Tibial nerve (tissue), 4 donors: ENCODE measurements at regions not wholly inside any gene's neighbourhood (a gene's known extent, or its start where the extent isn't known, plus 50 kb on each side); places are given as distances from the start of the nearest gene placed in this dataset.

Experiments used
- DNase-seq, 2 donors: peaks; one replicate each; pipeline ENCODE4 v3.0.0-alpha.2; 2019; ENCODE audit warnings: low spot score in 2 of 2
- H3K27ac ChIP-seq, 4 donors: fragments of 200-600 bp; sonication (generic) in 3 of 4; one replicate each; pipeline ENCODE4 v1.5.1; 2017 to 2019; ENCODE audit warnings: mild to moderate bottlenecking in 1 of 4
- H3K27me3 ChIP-seq, 2 donors: fragments of 200-600 bp; sonication (generic) in 1 of 2; one replicate each; pipeline versions ENCODE4 v1.5.1 to v1.6.0; 2017 to 2019
- H3K36me3 ChIP-seq, 3 donors: fragments of 200-600 bp; sonication (generic); one replicate each; pipeline ENCODE4 v1.5.1; 2018 to 2019
- H3K4me1 ChIP-seq, 4 donors: fragments of 200-600 bp; sonication (generic) in 3 of 4; one replicate each; pipeline ENCODE4 v1.5.1; 2017 to 2019
- H3K4me3 ChIP-seq, 4 donors: fragments of 200-600 bp; sonication (generic) in 3 of 4; one replicate each; pipeline ENCODE4 v1.5.1; 2017 to 2019; ENCODE audit warnings: mild to moderate bottlenecking in 1 of 4, moderate library complexity in 1 of 4
- H3K9me3 ChIP-seq, 4 donors: fragments of 200-600 bp; sonication (generic) in 3 of 4; one replicate each; pipeline ENCODE4 v1.5.1; 2017 to 2019
- CTCF ChIP-seq, 5 experiments: fragments of 200-600 bp in 3 of 5; fragments of 450-650 bp in 2 of 5; sonication (generic) in 3 of 5; IDR thresholded peaks; one replicate each; pipeline ENCODE4 v1.5.1; 2016 to 2019; ENCODE audit warnings: antibody characterized with exemption in 5 of 5, mild to moderate bottlenecking in 3 of 5, moderate library complexity in 2 of 5
- EP300 ChIP-seq, 2 donors: sonication (generic); formaldehyde crosslinking; IDR thresholded peaks; one replicate each; pipeline ENCODE4 v1.6.1; 2017; ENCODE audit warnings: antibody characterized with exemption in 2 of 2, mild to moderate bottlenecking in 1 of 2
- POLR2A ChIP-seq, 2 donors: fragments of 450-650 bp; IDR thresholded peaks; one replicate each; pipeline ENCODE4 v1.6.1; 2017; ENCODE audit warnings: antibody characterized with exemption in 2 of 2, mild to moderate bottlenecking in 2 of 2, moderate library complexity in 2 of 2
- whole genome bisulfite sequencing, 2 donors: methylation state at CpG; one replicate each; pipeline ENCODE4 v1.1.5; 2018; 5-methylcytosine and 5-hydroxymethylcytosine counted together

GRCh38 chr9:12880406-12881015 lies 105.7 kb downstream of the LURAP1L start:
- Histone ChIP-seq H3K27ac (peak overlapping the region in 1 of 4 donors; percentile 53), H3K9me3 (no peaks in the 10 kb centered on the region), H3K27me3 (no peaks in the 10 kb centered on the region), H3K4me1 (peaks cover 0 to 19% (median 0%) of the 10 kb centered on the region in 4 donors), H3K4me3 (no peak overlapping the region), H3K36me3 (no peaks in the 10 kb centered on the region)
- WGBS, 2 donors: 66 to 71% methylated on average over 3 of the region's 3 CpGs
- TF ChIP-seq POLR2A (IDR thresholded peaks at IDR 0.05) (no peak), EP300 (IDR thresholded peaks at IDR 0.05) (no peak), CTCF (IDR thresholded peaks at IDR 0.05) (no peak)
- no peak for DNase-seq

- H3K9me3 ChIP-seq: no peaks in the 10 kb centered on the region
- no peak for DNase-seq
- TF ChIP-seq EP300 (IDR thresholded peaks at IDR 0.05) (peak in 1 of 2 donors; percentile 70), CTCF (IDR thresholded peaks at IDR 0.05) (no peak), POLR2A (IDR thresholded peaks at IDR 0.05) (no peak)
- H3K27ac ChIP-seq: peak overlapping the region in 2 of 4 donors; percentile 21 to 65
- no peak overlapping the region for H3K4me3 ChIP-seq
- H3K4me1 ChIP-seq: peaks cover 0 to 19% (median 0%) of the 10 kb centered on the region in 4 donors
- no peaks in the 10 kb centered on the region for H3K27me3 ChIP-seq
- 9 to 14% methylated on average over 2 of the region's 2 CpGs for WGBS, 2 donors
- H3K36me3 ChIP-seq: no peaks in the 10 kb centered on the region
These were observed 107.6 kb downstream of the LURAP1L start for GRCh38 chr9:12882430-12882829.

- TF ChIP-seq CTCF (IDR thresholded peaks at IDR 0.05) (peak; percentile 17 to 60 (median 27)), POLR2A (IDR thresholded peaks at IDR 0.05) (no peak)
- Histone ChIP-seq H3K4me1 (peaks cover 0 to 19% (median 0%) of the 10 kb centered on the region in 4 donors), H3K27me3 (no peaks in the 10 kb centered on the region), H3K4me3 (no peak overlapping the region), H3K9me3 (no peaks in the 10 kb centered on the region), H3K27ac (no peak overlapping the region), H3K36me3 (no peaks in the 10 kb centered on the region)
- no peak for DNase-seq
- 63 to 65% methylated on average over 4 of the region's 4 CpGs for WGBS, 2 donors
These were observed 110.0 kb downstream of the LURAP1L start for GRCh38 chr9:12884736-12885395.

DNA sequence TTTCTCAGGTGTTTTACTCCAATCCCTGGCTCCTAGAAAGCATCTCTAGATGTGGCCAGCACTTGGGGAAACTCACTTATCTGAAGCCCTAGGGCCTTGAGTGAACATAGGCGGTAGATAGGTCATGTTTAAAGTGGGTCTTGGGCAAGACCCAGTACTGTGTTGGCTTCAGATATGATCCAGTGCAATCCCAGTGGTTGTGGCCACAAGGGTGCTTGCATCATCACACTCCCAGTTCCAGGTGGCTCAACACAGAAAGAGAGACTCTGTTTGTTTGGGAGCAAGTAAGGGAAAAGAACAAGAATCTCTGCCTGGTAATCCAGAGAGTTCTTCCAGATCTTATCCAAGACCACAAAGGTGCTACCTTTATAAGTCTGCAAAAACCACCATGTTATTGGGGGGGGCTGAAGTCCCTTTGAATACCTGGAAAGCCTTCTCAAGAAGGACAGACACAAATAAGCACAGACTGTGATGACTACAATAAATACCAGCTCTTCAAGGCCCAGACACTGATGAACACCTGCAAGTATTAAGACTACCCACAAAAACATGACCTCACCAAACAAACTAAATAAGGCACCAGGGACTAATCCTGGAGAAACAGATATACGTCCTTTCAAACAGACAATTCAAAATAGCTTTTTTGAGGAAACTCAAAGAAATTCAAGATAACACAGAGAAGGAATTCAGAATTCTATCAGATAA lies 114.7 kb downstream of the LURAP1L start:
- Histone ChIP-seq H3K9me3 (no peaks in the 10 kb centered on the region), H3K36me3 (no peaks in the 10 kb centered on the region), H3K27ac (no peak overlapping the region), H3K4me1 (no peaks in the 10 kb centered on the region), H3K4me3 (no peak overlapping the region), H3K27me3 (no peaks in the 10 kb centered on the region)
- no peak for TF ChIP-seq EP300 (IDR thresholded peaks at IDR 0.05)
- TF ChIP-seq POLR2A (IDR thresholded peaks at IDR 0.05): no peak
- TF ChIP-seq CTCF (IDR thresholded peaks at IDR 0.05): no peak
- no peak for DNase-seq
- 71 to 79% methylated on average over 2 of the region's 2 CpGs for WGBS, 2 donors

DNA sequence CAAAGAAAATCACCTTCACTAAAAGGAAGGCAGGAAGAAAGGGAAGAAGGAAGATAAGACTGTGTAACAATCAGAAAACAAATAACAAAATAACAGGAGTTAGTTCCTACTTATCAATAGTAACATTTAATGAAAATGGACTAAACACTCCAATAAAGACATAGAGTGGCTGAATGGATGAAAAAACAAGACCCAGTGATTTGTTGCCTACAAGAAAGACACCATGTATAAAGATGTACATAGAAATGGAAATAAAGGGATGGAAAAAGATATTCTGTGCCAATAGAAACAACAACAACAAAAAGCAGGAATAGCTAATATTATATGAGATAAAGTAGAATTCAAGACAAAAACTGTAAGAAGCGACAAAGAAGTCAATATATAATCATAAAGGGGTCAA lies 116.8 kb downstream of the LURAP1L start:
- 93 to 100% methylated on average over 1 of the region's 1 CpG for WGBS, 2 donors
- no peak for TF ChIP-seq EP300 (IDR thresholded peaks at IDR 0.05)
- TF ChIP-seq POLR2A (IDR thresholded peaks at IDR 0.05): no peak
- no peak for TF ChIP-seq CTCF (IDR thresholded peaks at IDR 0.05)
- no peaks in the 10 kb centered on the region for H3K36me3 ChIP-seq
- H3K27ac ChIP-seq: no peak overlapping the region
- no peaks in the 10 kb centered on the region for H3K4me1 ChIP-seq
- H3K9me3 ChIP-seq: no peaks in the 10 kb centered on the region
- DNase-seq: no peak
- H3K4me3 ChIP-seq: no peak overlapping the region
- no peaks in the 10 kb centered on the region for H3K27me3 ChIP-seq
